ENCODE measurements at regions not wholly inside any gene's neighbourhood (a gene's known extent, or its start where the extent isn't known, plus 50 kb on each side); places are given as distances from the start of the nearest gene placed in this dataset.

GRCh38 chr9:106065136-106065535 is 370.8 kb downstream of the TMEM38B start:
- H3K4me3 ChIP-seq (ENCODE audit: low read length): no peak overlapping the region
- H3K9me3 ChIP-seq (ENCODE audit: low read length): no peaks in the 10 kb centered on the region
- no peaks in the 10 kb centered on the region for H3K27me3 ChIP-seq (ENCODE audit: low read length)
- TF ChIP-seq EZH2phosphoT487 (IDR thresholded peaks at IDR 0.05; ENCODE audit: borderline replicate concordance, low read length) (no peak), EZH2 (IDR thresholded peaks at IDR 0.05; ENCODE audit: low read length, unreplicated experiment) (no peak)
- TF ChIP-seq, protein P1, sequence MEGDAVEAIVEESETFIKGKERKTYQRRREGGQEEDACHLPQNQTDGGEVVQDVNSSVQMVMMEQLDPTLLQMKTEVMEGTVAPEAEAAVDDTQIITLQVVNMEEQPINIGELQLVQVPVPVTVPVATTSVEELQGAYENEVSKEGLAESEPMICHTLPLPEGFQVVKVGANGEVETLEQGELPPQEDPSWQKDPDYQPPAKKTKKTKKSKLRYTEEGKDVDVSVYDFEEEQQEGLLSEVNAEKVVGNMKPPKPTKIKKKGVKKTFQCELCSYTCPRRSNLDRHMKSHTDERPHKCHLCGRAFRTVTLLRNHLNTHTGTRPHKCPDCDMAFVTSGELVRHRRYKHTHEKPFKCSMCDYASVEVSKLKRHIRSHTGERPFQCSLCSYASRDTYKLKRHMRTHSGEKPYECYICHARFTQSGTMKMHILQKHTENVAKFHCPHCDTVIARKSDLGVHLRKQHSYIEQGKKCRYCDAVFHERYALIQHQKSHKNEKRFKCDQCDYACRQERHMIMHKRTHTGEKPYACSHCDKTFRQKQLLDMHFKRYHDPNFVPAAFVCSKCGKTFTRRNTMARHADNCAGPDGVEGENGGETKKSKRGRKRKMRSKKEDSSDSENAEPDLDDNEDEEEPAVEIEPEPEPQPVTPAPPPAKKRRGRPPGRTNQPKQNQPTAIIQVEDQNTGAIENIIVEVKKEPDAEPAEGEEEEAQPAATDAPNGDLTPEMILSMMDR (conservative IDR thresholded peaks at IDR 0.05; ENCODE audit: low read depth, low read length): no peak
- no peaks in the 10 kb centered on the region for H4K20me1 ChIP-seq (ENCODE audit: low read length)
- no peaks in the 10 kb centered on the region for H3F3A ChIP-seq (ENCODE audit: low read length, unreplicated experiment)
- H3K36me3 ChIP-seq (ENCODE audit: low read depth, low read length): no peaks in the 10 kb centered on the region
- no TSS peak for BruUV-seq (replicated peaks)
- no peaks in the 10 kb centered on the region for H3K79me2 ChIP-seq (ENCODE audit: low read length)
- no peak for DNase-seq
- H3K9ac ChIP-seq (ENCODE audit: low read length): no peak overlapping the region
- intact Hi-C loops (cut with micrococcal nuclease): no loop called here
- ChIA-PET POLR2A (ENCODE audit: unreplicated experiment) (no interaction called here), CTCF (no interaction called here)
- no peak overlapping the region for H3K4me2 ChIP-seq (ENCODE audit: low read length)
- H2AFZ ChIP-seq (ENCODE audit: low read length): no peak overlapping the region
- no peaks in the 10 kb centered on the region for H3K9me2 ChIP-seq (replicated peaks; ENCODE audit: low read length)
- H3K4me1 ChIP-seq (ENCODE audit: insufficient read depth, low read length): peaks cover 24% of the 10 kb centered on the region
- H3K27ac ChIP-seq (ENCODE audit: low read length): no peak overlapping the region
- ATAC-seq: no peak

DNA sequence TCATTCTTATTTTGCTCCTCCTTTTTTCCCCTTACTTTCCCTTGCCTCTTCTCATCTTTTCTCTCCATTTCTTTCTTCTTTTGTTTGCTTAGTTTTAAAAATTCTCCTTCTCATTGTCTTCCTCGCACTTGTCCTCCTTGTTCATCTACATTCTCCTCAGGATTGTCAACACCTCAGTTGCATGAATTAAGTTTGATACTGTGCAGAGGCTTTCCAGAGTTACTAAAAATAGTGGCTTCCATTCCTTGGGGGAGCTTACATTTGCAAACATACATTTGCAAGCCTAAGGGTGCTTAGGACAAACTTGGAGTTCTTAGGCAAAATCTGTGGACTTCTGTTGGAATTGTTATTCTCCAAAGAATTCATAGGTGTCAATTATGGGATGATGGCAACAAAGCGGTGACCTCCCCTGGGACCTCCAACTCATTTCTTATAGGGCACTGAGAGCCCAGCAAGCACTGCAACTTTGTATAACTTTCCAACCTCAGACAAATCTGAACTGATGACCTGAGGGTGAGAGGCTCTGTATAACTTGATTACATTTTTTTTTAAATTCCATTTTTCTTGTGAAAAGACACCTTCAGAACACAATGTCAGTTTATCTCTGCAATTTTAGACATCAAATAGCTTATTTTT is 371.4 kb downstream of the TMEM38B start:
- H3K36me3 ChIP-seq (ENCODE audit: low read depth, low read length): no peaks in the 10 kb centered on the region
- ATAC-seq: no peak
- peaks cover 19% of the 10 kb centered on the region for H3K4me1 ChIP-seq (ENCODE audit: insufficient read depth, low read length)
- ChIA-PET CTCF (no interaction called here), POLR2A (ENCODE audit: unreplicated experiment) (no interaction called here)
- no peaks in the 10 kb centered on the region for H3K9me2 ChIP-seq (replicated peaks; ENCODE audit: low read length)
- no peak overlapping the region for H3K27ac ChIP-seq (ENCODE audit: low read length)
- H4K20me1 ChIP-seq (ENCODE audit: low read length): no peaks in the 10 kb centered on the region
- no peak overlapping the region for H2AFZ ChIP-seq (ENCODE audit: low read length)
- DNase-seq: no peak
- H3K4me3 ChIP-seq (ENCODE audit: low read length): no peak overlapping the region
- H3K27me3 ChIP-seq (ENCODE audit: low read length): no peaks in the 10 kb centered on the region
- intact Hi-C loops (cut with micrococcal nuclease): no loop called here
- BruUV-seq (replicated peaks): no TSS peak
- TF ChIP-seq EZH2 (IDR thresholded peaks at IDR 0.05; ENCODE audit: low read length, unreplicated experiment): no peak
- TF ChIP-seq, protein P1 (conservative IDR thresholded peaks at IDR 0.05; ENCODE audit: low read depth, low read length): no peak
- no peak for TF ChIP-seq EZH2phosphoT487 (IDR thresholded peaks at IDR 0.05; ENCODE audit: borderline replicate concordance, low read length)
- no peaks in the 10 kb centered on the region for H3K79me2 ChIP-seq (ENCODE audit: low read length)
- H3K9ac ChIP-seq (ENCODE audit: low read length): no peak overlapping the region
- H3K4me2 ChIP-seq (ENCODE audit: low read length): no peak overlapping the region
- no peaks in the 10 kb centered on the region for H3K9me3 ChIP-seq (ENCODE audit: low read length)
- no peaks in the 10 kb centered on the region for H3F3A ChIP-seq (ENCODE audit: low read length, unreplicated experiment)

DNA sequence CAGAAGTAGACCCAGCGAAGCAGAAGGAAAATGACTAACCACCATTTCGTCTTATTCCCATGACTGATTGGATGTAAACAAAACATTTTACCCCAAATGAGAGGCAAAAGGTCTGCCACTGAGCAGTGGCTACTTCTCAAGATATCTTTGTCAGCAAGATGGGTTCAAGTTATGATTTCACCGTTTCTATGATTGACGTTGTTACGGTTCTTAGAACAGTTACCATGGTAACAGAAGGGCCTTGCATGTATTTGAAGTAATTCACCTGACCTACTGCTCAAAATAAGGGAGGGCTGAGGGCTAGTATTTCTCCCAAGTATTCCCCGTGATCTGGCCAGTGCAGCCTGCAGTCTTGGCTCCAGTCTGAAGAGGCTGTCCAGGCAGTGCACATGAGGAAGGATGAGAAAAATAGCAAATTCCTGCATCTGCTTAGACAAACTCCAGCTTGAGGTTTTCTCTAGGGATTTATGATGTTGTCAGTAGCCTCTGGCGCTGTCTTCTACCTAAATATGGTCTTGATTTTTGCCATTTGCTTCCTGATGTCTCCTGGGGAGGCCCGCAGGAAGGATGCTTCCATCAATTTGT is 372.7 kb downstream of the TMEM38B start:
- H3K4me2 ChIP-seq (ENCODE audit: low read length): no peak overlapping the region
- no peaks in the 10 kb centered on the region for H3K9me2 ChIP-seq (replicated peaks; ENCODE audit: low read length)
- ATAC-seq (no peak), DNase-seq (no peak)
- H3K36me3 ChIP-seq (ENCODE audit: low read depth, low read length): no peaks in the 10 kb centered on the region
- no peaks in the 10 kb centered on the region for H3K79me2 ChIP-seq (ENCODE audit: low read length)
- no peak for TF ChIP-seq EZH2 (IDR thresholded peaks at IDR 0.05; ENCODE audit: low read length, unreplicated experiment)
- no peaks in the 10 kb centered on the region for H3K9me3 ChIP-seq (ENCODE audit: low read length)
- no TSS peak for BruUV-seq (replicated peaks)
- H3K27me3 ChIP-seq (ENCODE audit: low read length): no peaks in the 10 kb centered on the region
- CTCF ChIA-PET: no interaction called here
- H3K9ac ChIP-seq (ENCODE audit: low read length): no peak overlapping the region
- H3K4me1 ChIP-seq (ENCODE audit: insufficient read depth, low read length): peaks cover 8% of the 10 kb centered on the region
- intact Hi-C loops (cut with micrococcal nuclease): no loop called here
- no peak overlapping the region for H3K4me3 ChIP-seq (ENCODE audit: low read length)
- no peak overlapping the region for H2AFZ ChIP-seq (ENCODE audit: low read length)
- POLR2A ChIA-PET (ENCODE audit: unreplicated experiment): no interaction called here
- H3F3A ChIP-seq (ENCODE audit: low read length, unreplicated experiment): no peaks in the 10 kb centered on the region
- H3K27ac ChIP-seq (ENCODE audit: low read length): no peak overlapping the region
- no peaks in the 10 kb centered on the region for H4K20me1 ChIP-seq (ENCODE audit: low read length)
